GM21717 (cell line): ENCODE measurements at regions not wholly inside any gene's neighbourhood (a gene's known extent, or its start where the extent isn't known, plus 50 kb on each side); places are given as distances from the start of the nearest gene placed in this dataset.

ENCODE experiments used
- ATAC-seq: cut with Tn5 transposase; IDR thresholded peaks from one replicate; pipeline ENCODE4 v1.9.1; 2021; ENCODE audit warnings: mild to moderate bottlenecking, moderate library complexity; ENCODE audit not compliant: unreplicated experiment

DNA sequence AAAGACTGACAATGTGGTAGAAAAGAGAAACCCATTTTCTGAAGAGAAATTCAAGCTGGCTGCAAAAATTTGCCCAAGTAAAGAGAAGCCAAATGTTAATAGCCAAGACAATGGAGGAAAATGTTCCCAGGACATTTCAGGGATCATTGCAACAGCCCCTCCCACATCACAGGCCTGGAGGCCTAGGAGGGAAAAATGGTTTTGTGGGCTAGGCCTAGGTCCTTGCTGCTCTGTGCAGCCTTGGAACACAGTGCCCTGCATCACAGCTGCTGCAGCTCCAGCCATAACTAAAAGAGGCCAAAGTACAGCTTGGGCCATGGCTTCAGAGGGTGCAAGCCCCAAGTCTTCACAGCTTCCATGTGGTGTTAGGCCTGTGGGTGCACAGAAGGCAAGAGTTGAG is 332.4 kb upstream of the LRIG3 start:
- no peak for ATAC-seq

GRCh38 chr12:59250766-59251165 is 330.5 kb upstream of the LRIG3 start:
- no peak for ATAC-seq

DNA sequence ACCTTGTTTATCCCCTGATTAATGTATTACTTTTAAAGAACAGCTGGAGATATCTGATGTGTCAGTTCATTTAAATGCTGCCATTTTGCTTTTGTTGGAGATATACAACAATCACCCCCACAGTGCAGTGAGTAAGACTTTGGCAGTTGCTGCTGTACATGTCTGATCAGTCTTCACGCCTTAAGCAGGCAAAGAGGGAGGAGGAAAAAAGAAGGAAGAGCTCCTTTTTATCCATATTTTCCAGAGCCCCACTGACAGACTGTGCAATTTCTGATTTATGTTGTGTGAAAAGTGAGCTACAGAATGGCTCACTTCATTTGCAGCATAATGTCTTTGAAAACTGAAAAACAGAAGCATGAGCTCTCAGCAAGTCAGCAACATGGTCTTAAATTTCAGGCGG is 319.7 kb upstream of the LRIG3 start:
- ATAC-seq, result no peak

- ATAC-seq, result no peak
Measured at GRCh38 chr12:59234391-59234790, 314.1 kb upstream of the LRIG3 start.

DNA sequence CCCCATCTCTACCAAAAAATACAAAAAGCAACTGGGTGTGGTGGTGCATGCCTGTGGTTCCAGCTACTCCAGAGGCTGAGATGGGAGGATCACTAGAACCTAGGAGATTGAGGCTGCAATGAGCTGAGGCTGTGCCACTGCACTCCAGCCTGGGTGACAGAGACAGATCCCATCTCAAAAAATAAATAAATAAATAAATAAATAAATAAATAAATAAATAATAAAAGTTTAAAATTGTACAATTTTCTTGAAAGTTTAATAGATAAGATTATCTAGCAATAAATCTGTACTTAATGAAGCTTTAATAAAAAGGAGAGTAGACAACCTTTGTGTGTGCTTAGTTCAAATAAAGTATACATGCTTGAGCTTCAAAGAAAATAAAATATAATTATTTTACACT is 310.0 kb upstream of the LRIG3 start:
- no peak for ATAC-seq

GRCh38 chr12:59219148-59219547 is 298.8 kb upstream of the LRIG3 start:
- ATAC-seq, result no peak

DNA sequence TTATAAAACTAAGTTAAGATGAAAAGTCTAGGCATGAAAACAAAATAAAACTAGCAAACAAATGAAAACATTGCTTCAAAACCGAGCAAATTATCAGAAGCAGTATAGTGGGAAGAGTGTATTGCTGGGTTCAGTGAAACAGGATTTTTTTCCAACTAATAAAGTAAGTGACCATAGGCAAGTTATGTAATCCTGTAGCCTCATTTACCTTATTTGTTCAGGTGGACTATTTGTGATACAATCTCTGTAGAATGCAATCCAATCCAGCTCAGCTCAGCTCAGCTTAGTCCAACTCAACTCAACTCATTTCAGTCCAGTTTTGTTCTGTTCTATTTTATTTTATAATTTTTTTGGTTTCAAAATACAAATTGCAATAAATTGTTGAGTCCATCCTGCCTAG is 276.7 kb upstream of the LRIG3 start:
- no peak for ATAC-seq

GRCh38 chr12:59194794-59195193 is 274.5 kb upstream of the LRIG3 start:
- no peak for ATAC-seq

DNA sequence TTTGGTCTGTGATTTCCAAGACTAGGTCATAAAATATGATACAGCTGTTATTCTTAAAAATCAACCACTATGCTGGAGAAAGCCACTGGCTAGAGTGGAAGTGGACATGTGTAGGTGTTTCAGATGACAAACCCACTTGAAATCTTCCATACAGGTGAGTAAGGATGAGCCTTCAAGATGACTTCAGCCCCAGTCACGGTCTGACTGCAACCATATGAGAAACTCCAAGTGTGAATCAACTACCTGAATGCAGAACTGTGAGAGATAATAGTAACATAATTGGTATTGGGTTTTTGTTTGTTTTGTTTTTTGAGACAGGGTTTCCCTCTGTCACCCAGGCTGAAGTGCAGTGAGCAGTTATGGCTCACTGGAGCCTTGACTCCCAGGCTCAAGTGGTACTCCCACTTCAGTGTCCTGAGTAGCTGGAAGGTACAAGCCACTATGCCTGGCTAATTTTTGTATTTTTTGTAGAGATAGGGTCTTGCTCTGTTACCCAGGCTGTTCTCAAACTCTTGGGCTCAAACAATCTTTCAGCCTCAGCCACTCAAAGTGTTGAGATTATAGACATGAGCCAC is 273.3 kb upstream of the LRIG3 start:
- ATAC-seq, result no peak

GRCh38 chr12:59191372-59191771 is 271.1 kb upstream of the LRIG3 start:
- no peak for ATAC-seq

DNA sequence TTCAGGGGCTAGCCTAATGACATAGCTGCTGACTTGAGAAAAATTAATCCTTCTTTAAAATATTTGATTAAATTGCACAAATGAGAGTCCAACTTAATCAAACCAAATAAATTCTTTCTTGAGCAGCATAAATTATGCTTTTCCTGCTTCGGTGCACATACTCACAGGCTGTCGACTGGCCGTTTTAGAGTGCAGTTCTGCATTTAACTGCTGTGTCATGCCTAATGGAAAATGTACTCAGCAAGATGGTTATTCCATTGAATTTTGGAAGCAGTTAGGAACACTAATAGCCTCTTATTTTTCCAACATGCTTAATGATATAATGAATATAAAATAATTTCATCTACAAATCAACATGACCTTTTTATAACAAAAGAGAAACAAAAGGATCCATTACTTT is 266.1 kb upstream of the LRIG3 start:
- no peak for ATAC-seq

DNA sequence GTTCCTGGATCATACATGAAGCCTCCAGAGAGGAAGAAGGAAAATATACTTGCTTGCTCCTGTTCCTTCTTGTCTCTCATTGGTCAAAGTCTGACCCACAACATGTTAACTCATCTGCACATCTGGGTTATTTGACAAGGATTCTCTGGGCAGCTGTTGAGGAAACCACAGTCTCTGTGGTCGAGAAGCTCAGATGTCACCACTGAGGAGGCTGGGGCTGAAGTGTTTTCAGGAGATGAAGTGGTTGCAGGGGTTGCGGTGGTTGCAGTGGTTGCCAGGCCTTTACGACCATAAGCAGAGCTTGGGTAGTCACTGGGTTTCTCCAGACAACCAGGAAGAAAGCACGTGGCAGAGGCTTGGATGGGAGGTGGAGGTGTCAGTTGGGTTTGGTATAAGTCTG is 265.0 kb upstream of the LRIG3 start:
- no peak for ATAC-seq

- no peak for ATAC-seq
Measured at GRCh38 chr12:59182658-59183455, 262.6 kb upstream of the LRIG3 start.

DNA sequence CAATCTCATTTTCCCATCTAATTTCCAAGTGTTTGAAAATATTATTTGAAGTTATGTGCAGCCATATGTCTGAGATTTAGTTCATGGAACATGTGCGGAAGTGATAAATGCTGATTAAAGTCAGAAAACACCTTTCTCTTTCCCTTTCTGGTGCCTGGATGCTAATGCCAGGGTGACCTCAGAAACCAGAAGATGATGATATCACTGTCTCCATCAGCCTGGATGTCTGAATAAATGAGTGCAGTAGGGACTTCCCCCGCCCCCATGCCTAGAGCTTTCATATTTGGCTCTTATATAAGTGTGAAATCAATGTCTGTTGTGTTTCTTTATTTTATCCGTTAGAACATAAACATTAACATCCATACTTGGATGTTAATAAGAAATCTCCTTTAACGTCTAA is 261.9 kb upstream of the LRIG3 start:
- no peak for ATAC-seq

GRCh38 chr12:59181196-59181777 is 261.0 kb upstream of the LRIG3 start:
- no peak for ATAC-seq

DNA sequence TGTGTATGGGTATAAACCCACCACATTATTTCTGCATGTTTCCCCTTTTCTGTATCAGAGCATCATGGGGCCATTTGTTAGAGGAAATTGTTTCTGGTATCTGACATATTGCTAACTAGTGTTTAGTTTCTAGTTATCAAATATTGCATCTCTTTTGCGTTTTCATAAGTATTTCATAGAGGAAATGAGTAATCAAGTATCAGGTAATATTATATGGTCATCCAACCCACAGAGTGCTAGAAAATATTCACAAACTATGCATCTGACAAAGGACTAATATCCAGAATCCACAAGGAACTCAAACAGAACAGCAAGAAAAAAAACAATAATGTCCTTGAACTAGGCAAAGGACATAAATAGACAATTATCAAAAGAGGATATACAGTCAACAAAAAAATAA is 258.9 kb upstream of the LRIG3 start:
- ATAC-seq, result no peak

DNA sequence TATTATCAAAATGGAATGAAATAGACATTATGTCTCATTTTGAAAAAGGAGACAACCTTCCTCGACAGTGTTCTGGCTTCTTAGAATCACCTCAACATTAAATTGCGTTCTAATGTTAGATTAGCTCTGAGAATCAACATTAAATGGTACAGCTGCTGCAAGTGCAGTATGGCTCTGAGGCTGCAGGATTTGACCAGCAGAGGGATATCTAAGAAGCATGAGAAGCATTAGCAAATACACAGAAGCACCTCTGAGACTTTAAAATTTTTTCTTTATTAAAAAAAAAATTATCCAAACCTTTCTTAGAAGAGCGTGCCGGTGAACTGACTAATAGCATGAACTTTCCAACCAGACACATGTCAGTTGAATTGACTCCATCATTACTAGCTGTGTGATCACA is 253.4 kb upstream of the LRIG3 start:
- ATAC-seq, result no peak

DNA sequence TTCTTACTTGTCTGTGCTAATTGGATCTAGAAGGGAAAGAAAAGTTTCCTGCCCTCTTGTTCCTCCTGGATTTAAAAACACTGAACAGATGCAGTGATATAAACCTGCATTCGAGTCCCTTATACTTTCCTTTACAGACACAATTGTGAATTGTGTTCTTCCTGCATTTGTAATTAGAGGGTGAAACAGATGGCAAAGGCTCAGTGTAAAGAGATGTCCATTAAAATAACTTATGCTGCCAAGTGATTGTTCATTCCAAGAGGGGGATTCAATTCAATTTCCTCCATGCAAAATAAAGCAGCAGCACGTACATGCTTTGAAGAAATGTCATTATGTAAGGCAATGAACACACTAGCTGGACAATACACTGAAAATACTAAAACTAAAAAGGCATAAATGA is 248.3 kb upstream of the LRIG3 start:
- no peak for ATAC-seq

DNA sequence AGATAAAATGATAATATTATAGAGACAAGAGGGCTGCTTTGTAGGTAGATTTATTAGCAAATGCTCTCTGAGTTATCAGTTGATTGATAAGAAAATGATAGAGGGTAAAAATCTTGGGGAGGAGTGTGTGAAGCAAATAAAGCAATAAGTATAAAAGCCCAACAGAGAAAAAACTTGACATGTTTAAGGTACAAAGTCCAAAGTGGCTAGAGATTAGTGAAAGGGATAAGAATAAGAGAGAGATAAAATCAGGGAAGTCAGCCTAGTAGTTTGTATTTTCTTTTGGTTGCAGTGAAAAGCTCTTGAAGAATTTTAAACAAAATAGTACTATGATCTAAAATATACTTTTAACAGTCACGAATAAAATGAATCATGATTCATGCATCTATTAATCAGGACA is 246.2 kb upstream of the LRIG3 start:
- ATAC-seq, result no peak

DNA sequence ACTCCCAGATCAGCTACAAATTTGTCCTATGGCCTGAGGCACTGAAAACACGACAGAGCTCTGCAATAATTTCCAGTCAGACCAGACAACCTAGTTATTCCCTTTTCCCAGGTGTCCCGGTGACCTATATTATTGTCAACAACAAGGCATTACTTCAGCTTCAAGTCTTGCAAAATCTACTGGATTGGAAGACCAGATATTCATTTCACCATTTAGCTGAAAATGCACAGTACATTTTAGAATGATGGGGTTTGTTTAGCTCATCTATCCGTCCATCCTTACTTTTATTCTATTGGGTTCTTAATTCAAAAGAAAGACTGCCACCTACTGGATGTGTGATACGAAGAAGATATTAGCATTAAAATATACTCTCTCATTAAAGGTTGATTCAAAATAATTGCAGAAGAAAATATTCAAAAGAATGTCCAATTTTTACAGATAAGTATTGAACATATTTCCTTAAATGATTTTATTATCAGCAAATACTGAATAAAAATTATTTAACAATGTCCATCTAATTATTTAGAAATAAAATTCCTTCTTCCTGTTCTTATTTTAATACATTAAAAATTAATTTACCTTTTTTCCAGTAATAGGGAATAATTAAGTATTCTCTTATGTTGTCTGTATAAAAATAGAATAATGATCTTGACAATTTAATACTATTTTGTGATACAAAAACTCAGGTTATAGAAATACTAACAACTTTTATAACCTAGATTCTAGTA is 244.9 kb upstream of the LRIG3 start:
- ATAC-seq, result no peak

DNA sequence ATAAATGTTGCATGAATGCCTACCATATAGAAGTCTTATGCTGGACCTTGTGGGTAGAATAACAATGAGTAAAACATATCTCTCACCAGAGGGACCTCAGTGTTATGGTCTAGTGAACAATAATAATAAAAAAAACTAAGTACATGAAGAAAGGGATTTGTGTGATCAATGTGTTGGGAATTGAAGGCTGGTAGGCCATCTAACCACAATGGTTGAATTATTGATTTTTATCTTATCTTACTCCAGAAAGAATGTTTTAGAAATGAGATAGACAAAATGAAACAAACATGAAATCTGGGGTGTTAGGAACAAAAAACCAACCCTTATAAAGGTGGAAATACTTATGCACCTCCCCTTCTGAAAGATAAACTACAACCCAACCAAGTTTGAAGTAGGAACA is 243.9 kb upstream of the LRIG3 start:
- ATAC-seq, result no peak

GRCh38 chr12:59158681-59159080 is 238.4 kb upstream of the LRIG3 start:
- ATAC-seq, result no peak
